ENCODE measurements at regions not wholly inside any gene's neighbourhood (a gene's known extent, or its start where the extent isn't known, plus 50 kb on each side); places are given as distances from the start of the nearest gene placed in this dataset.

- TF ChIP-seq POLR2A (IDR thresholded peaks at IDR 0.05) (no peak), CTCF (IDR thresholded peaks at IDR 0.05) (no peak)
Measured at GRCh38 chr22:22348815-22349454, 104.3 kb downstream of the VPREB1 start.

Measured in uterus (tissue), 2 donors.